ENCODE measurements at regions not wholly inside any gene's neighbourhood (a gene's known extent, or its start where the extent isn't known, plus 50 kb on each side); places are given as distances from the start of the nearest gene placed in this dataset.

GRCh38 chr9:91483189-91483691 is 59.6 kb upstream of the NFIL3 start:
- TF ChIP-seq CTCF (IDR thresholded peaks at IDR 0.05): no peak
- ATAC-seq (no peak), DNase-seq (no peak)
- no peak overlapping the region for H3K4me3 Mint-ChIP-seq
- H3K27ac Mint-ChIP-seq: no peak overlapping the region
- H3K4me1 ChIP-seq (ENCODE audit: control insufficient read depth, insufficient read depth, low read length): no peaks in the 10 kb centered on the region
- H3K27me3 ChIP-seq (ENCODE audit: control insufficient read depth, insufficient read depth, low read length): no peaks in the 10 kb centered on the region
- peaks cover 0 to 6% of the 10 kb centered on the region in 2 donors for H3K4me1 Mint-ChIP-seq
- 78% methylated on average over 5 of the region's 5 CpGs for WGBS (ENCODE audit: insufficient coverage)
- no peaks in the 10 kb centered on the region for H3K36me3 Mint-ChIP-seq
- H3K9me3 Mint-ChIP-seq: no peaks in the 10 kb centered on the region
- intact Hi-C loops (cut with micrococcal nuclease): no loop called here
- H3K27me3 Mint-ChIP-seq (ENCODE audit: low read depth in 2 of 2): peaks cover 8% of the 10 kb centered on the region in 2 donors
- no peak overlapping the region for H3K27ac ChIP-seq (ENCODE audit: low read length)
- no peaks in the 10 kb centered on the region for H3K9me3 ChIP-seq (ENCODE audit: control insufficient read depth, insufficient read depth, low read length)
- H3K4me3 ChIP-seq (ENCODE audit: low read length): no peak overlapping the region
- H3K36me3 ChIP-seq (ENCODE audit: control insufficient read depth, insufficient read depth, low read length): no peaks in the 10 kb centered on the region

- Histone ChIP-seq H3K4me1 (ENCODE audit: control insufficient read depth, insufficient read depth, low read length) (no peaks in the 10 kb centered on the region), H3K36me3 (ENCODE audit: control insufficient read depth, insufficient read depth, low read length) (no peaks in the 10 kb centered on the region), H3K4me3 (ENCODE audit: low read length) (no peak overlapping the region), H3K27ac (ENCODE audit: low read length) (no peak overlapping the region), H3K27me3 (ENCODE audit: control insufficient read depth, insufficient read depth, low read length) (no peaks in the 10 kb centered on the region), H3K9me3 (ENCODE audit: control insufficient read depth, insufficient read depth, low read length) (no peaks in the 10 kb centered on the region)
- peaks cover 5 to 8% of the 10 kb centered on the region in 2 donors for H3K27me3 Mint-ChIP-seq (ENCODE audit: low read depth in 2 of 2)
- 94% methylated on average over 4 of the region's 5 CpGs for WGBS (ENCODE audit: insufficient coverage)
- peaks cover 0 to 6% of the 10 kb centered on the region in 2 donors for H3K4me1 Mint-ChIP-seq
- no peak for TF ChIP-seq CTCF (IDR thresholded peaks at IDR 0.05)
- DNase-seq: no peak
- H3K9me3 Mint-ChIP-seq: no peaks in the 10 kb centered on the region
- H3K36me3 Mint-ChIP-seq: no peaks in the 10 kb centered on the region
- H3K27ac Mint-ChIP-seq: no peak overlapping the region
- intact Hi-C loops (cut with micrococcal nuclease): no loop called here
- no peak overlapping the region for H3K4me3 Mint-ChIP-seq
- ATAC-seq: peak in 1 of 3 donors; percentile 38
These were observed 58.3 kb upstream of the NFIL3 start for GRCh38 chr9:91481972-91482371.

GRCh38 chr9:91477106-91477505 is 53.5 kb upstream of the NFIL3 start:
- no peak overlapping the region for H3K4me3 ChIP-seq (ENCODE audit: low read length)
- no peaks in the 10 kb centered on the region for H3K4me1 ChIP-seq (ENCODE audit: control insufficient read depth, insufficient read depth, low read length)
- no peak overlapping the region for H3K4me3 Mint-ChIP-seq
- H3K36me3 Mint-ChIP-seq: no peaks in the 10 kb centered on the region
- 52% methylated on average over 4 of the region's 4 CpGs for WGBS (ENCODE audit: insufficient coverage)
- no peak overlapping the region for H3K27ac ChIP-seq (ENCODE audit: low read length)
- no peaks in the 10 kb centered on the region for H3K9me3 ChIP-seq (ENCODE audit: control insufficient read depth, insufficient read depth, low read length)
- H3K27me3 ChIP-seq (ENCODE audit: control insufficient read depth, insufficient read depth, low read length): peaks cover 2% of the 10 kb centered on the region
- H3K27me3 Mint-ChIP-seq (ENCODE audit: low read depth in 2 of 2): peaks cover 5 to 23% of the 10 kb centered on the region in 2 donors
- peaks cover 0 to 3% of the 10 kb centered on the region in 2 donors for H3K4me1 Mint-ChIP-seq
- ATAC-seq: no peak
- TF ChIP-seq CTCF (IDR thresholded peaks at IDR 0.05): no peak
- intact Hi-C loops (cut with micrococcal nuclease): no loop called here
- no peak overlapping the region for H3K27ac Mint-ChIP-seq
- H3K36me3 ChIP-seq (ENCODE audit: control insufficient read depth, insufficient read depth, low read length): no peaks in the 10 kb centered on the region
- DNase-seq: no peak
- peaks cover 0 to 5% of the 10 kb centered on the region in 2 donors for H3K9me3 Mint-ChIP-seq

- DNase-seq (no peak), ATAC-seq (no peak)
- WGBS (ENCODE audit: insufficient coverage): 55% methylated on average over 1 of the region's 1 CpG
- intact Hi-C loops (cut with micrococcal nuclease): no loop called here
- H3K27me3 ChIP-seq (ENCODE audit: control insufficient read depth, insufficient read depth, low read length): peaks cover 2% of the 10 kb centered on the region
- no peaks in the 10 kb centered on the region for H3K9me3 ChIP-seq (ENCODE audit: control insufficient read depth, insufficient read depth, low read length)
- no peaks in the 10 kb centered on the region for H3K36me3 Mint-ChIP-seq
- no peak overlapping the region for H3K27ac ChIP-seq (ENCODE audit: low read length)
- no peaks in the 10 kb centered on the region for H3K4me1 Mint-ChIP-seq
- H3K27ac Mint-ChIP-seq: no peak overlapping the region
- no peak overlapping the region for H3K4me3 ChIP-seq (ENCODE audit: low read length)
- no peak overlapping the region for H3K4me3 Mint-ChIP-seq
- H3K9me3 Mint-ChIP-seq: peaks cover 2 to 5% of the 10 kb centered on the region in 2 donors
- H3K4me1 ChIP-seq (ENCODE audit: control insufficient read depth, insufficient read depth, low read length): no peaks in the 10 kb centered on the region
- no peaks in the 10 kb centered on the region for H3K36me3 ChIP-seq (ENCODE audit: control insufficient read depth, insufficient read depth, low read length)
- peaks cover 10 to 21% of the 10 kb centered on the region in 2 donors for H3K27me3 Mint-ChIP-seq (ENCODE audit: low read depth in 2 of 2)
- no peak for TF ChIP-seq CTCF (IDR thresholded peaks at IDR 0.05)
These were observed 51.0 kb upstream of the NFIL3 start for GRCh38 chr9:91474656-91475055.

All from natural killer cell (primary cell).